ENCODE measurements at regions not wholly inside any gene's neighbourhood (a gene's known extent, or its start where the extent isn't known, plus 50 kb on each side); places are given as distances from the start of the nearest gene placed in this dataset.

DNA sequence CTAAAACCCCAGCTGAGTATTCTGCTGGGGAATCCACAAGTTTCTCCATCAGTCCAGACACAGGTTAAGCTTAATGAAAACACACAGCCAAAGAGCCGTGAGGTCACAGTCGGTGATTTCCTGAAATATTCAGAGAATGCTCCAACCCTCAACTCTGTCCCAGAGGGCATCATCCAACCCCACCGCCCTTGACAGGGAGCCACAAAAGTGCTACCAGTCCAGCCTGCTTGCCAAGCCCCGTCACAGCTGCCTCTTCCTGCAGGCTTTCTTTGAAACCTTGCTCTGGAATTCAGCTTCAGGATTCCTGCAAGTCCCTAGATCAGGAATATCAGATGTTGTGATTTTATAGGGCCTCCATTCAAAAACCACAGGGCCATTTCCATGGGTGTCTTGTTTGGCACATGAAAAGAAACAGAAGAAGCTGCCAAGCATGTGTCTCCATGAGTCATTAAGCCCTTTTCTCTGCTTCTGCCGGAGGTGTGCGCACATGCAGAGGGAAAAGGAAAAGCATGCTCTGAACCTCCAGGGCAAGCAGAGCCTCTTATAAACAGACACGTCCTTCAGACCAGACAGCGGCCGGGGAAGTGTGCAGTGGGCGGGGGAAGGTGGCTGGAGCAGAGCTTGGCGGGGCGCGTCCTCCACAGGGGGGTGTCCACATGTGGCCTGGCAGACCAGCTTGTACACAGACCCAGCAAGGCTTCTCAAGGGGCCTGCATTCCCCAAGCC lies 164.7 kb downstream of the KATNAL1 start:
- TF ChIP-seq, protein P1, sequence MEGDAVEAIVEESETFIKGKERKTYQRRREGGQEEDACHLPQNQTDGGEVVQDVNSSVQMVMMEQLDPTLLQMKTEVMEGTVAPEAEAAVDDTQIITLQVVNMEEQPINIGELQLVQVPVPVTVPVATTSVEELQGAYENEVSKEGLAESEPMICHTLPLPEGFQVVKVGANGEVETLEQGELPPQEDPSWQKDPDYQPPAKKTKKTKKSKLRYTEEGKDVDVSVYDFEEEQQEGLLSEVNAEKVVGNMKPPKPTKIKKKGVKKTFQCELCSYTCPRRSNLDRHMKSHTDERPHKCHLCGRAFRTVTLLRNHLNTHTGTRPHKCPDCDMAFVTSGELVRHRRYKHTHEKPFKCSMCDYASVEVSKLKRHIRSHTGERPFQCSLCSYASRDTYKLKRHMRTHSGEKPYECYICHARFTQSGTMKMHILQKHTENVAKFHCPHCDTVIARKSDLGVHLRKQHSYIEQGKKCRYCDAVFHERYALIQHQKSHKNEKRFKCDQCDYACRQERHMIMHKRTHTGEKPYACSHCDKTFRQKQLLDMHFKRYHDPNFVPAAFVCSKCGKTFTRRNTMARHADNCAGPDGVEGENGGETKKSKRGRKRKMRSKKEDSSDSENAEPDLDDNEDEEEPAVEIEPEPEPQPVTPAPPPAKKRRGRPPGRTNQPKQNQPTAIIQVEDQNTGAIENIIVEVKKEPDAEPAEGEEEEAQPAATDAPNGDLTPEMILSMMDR (IDR thresholded peaks at IDR 0.05), result no peak
- TF ChIP-seq POLR2A (IDR thresholded peaks at IDR 0.05), result no peak
